SU-DHL-6 (cell line): ENCODE measurements at regions not wholly inside any gene's neighbourhood (a gene's known extent, or its start where the extent isn't known, plus 50 kb on each side); places are given as distances from the start of the nearest gene placed in this dataset.

ENCODE experiments used
- H2AFZ ChIP-seq: fragments of 200-600 bp; sonication (generic); 2 replicates; pipeline ENCODE4 v1.6.1; 2014; ENCODE audit warnings: low read depth, mild to moderate bottlenecking, moderate library complexity, mixed read lengths, antibody characterized with exemption, low read length; ENCODE audit not compliant: severe bottlenecking
- H3F3A ChIP-seq: fragments of 200-600 bp; shearing (Covaris generic); 2 replicates; pipeline ENCODE4 v1.6.0; 2016; ENCODE audit warnings: antibody characterized with exemption, mild to moderate bottlenecking; ENCODE audit not compliant: insufficient read depth
- H3K27ac ChIP-seq: fragments of 200-600 bp; sonication (generic); 2 replicates; pipeline ENCODE4 v1.5.1; 2016; ENCODE audit warnings: low read depth, mild to moderate bottlenecking, low read length, moderate library complexity, mixed read lengths
- H3K27me3 ChIP-seq: fragments of 200-600 bp; sonication (generic), shearing (Covaris generic); 2 replicates; pipeline ENCODE4 v1.6.0; 2014; ENCODE audit warnings: mild to moderate bottlenecking, low read length
- H3K36me3 ChIP-seq: fragments of 200-600 bp; sonication (generic); 2 replicates; pipeline ENCODE4 v1.6.1; 2014; ENCODE audit warnings: mild to moderate bottlenecking, low read length, mixed read lengths
- H3K4me2 ChIP-seq: fragments of 300-600, 200-600 bp; shearing (Covaris generic), sonication (generic); 2 replicates; pipeline ENCODE4 v1.6.0; 2014; ENCODE audit warnings: low read length, low read depth, mild to moderate bottlenecking; ENCODE audit not compliant: poor library complexity, severe bottlenecking
- H3K4me3 ChIP-seq: fragments of 200-600 bp; sonication (generic); 2 replicates; pipeline ENCODE4 v1.5.1; 2014; ENCODE audit warnings: antibody characterized with exemption, low read length, mild to moderate bottlenecking, mixed read lengths; ENCODE audit not compliant: insufficient read depth, poor library complexity, severe bottlenecking
- H3K79me2 ChIP-seq: fragments of 200-600 bp; sonication (generic); 2 replicates; pipeline ENCODE4 v1.6.1; 2014; ENCODE audit warnings: mild to moderate bottlenecking, low read length, moderate library complexity; ENCODE audit not compliant: insufficient read depth
- H3K9ac ChIP-seq: fragments of 200-600 bp; sonication (generic); 2 replicates; pipeline ENCODE4 v1.7.0; 2014; ENCODE audit warnings: mild to moderate bottlenecking, low read length
- H3K9me2 ChIP-seq: fragments of 200-600 bp; sonication (generic); replicated peaks from 2 replicates; pipeline ENCODE4 v1.6.1; 2014; ENCODE audit warnings: low read length; ENCODE audit not compliant: insufficient read depth
- H3K9me3 ChIP-seq: fragments of 200-600 bp; sonication (generic); 2 replicates; pipeline ENCODE4 v1.6.1; 2014; ENCODE audit warnings: low read length, mixed read lengths; ENCODE audit not compliant: insufficient read depth
- H4K20me1 ChIP-seq: fragments of 200-600 bp; sonication (generic); 2 replicates; pipeline ENCODE4 v1.6.1; 2014; ENCODE audit warnings: low read depth, mild to moderate bottlenecking, antibody characterized with exemption, low read length, moderate library complexity, mixed read lengths
- EZH2phosphoT487 ChIP-seq: fragments of 200-600 bp; sonication (generic), shearing (Covaris generic); conservative IDR thresholded peaks from 2 replicates; pipeline ENCODE4 v1.6.1; 2018; ENCODE audit warnings: mild to moderate bottlenecking, antibody characterized with exemption, low read length, moderate library complexity, mixed read lengths
- TF ChIP-seq, protein P1 (sequence below): fragments of 200-600 bp; sonication (generic); IDR thresholded peaks from one replicate; pipeline ENCODE4 v1.5.1; 2017; ENCODE audit warnings: antibody characterized with exemption, mild to moderate bottlenecking, low read length, moderate library complexity; ENCODE audit not compliant: insufficient read depth, poor library complexity, severe bottlenecking

DNA sequence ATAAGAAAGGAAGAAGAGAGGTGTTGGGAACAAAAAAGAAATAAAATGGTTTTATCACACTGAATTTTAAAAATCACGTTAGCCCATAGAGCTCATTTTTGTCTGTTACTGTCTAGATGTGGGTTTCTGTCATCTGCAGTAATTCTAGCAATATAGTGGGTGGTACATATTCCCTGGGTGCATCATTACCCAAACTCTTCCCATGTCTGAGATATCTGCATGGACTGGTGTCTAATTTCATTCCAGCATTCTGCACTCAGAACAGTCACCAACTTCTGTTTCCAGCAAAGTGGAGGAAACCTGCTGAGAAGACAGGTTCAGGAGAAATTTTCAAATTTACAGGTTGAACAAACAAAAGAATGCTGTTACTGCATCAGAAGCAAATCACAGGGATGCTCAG is 263.8 kb downstream of the CDH11 start:
- no peak for TF ChIP-seq EZH2phosphoT487
- TF ChIP-seq, protein P1, sequence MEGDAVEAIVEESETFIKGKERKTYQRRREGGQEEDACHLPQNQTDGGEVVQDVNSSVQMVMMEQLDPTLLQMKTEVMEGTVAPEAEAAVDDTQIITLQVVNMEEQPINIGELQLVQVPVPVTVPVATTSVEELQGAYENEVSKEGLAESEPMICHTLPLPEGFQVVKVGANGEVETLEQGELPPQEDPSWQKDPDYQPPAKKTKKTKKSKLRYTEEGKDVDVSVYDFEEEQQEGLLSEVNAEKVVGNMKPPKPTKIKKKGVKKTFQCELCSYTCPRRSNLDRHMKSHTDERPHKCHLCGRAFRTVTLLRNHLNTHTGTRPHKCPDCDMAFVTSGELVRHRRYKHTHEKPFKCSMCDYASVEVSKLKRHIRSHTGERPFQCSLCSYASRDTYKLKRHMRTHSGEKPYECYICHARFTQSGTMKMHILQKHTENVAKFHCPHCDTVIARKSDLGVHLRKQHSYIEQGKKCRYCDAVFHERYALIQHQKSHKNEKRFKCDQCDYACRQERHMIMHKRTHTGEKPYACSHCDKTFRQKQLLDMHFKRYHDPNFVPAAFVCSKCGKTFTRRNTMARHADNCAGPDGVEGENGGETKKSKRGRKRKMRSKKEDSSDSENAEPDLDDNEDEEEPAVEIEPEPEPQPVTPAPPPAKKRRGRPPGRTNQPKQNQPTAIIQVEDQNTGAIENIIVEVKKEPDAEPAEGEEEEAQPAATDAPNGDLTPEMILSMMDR, result no peak
- H3K36me3 ChIP-seq, result no peaks in the 10 kb centered on the region
- no peak overlapping the region for H3K9ac ChIP-seq
- H3K79me2 ChIP-seq, result no peaks in the 10 kb centered on the region
- no peaks in the 10 kb centered on the region for H3K9me2 ChIP-seq
- H3K9me3 ChIP-seq, result no peaks in the 10 kb centered on the region
- no peaks in the 10 kb centered on the region for H3F3A ChIP-seq
- no peaks in the 10 kb centered on the region for H4K20me1 ChIP-seq
- no peak overlapping the region for H3K27ac ChIP-seq
- H3K4me2 ChIP-seq, result no peak overlapping the region
- no peaks in the 10 kb centered on the region for H3K27me3 ChIP-seq
- no peak overlapping the region for H2AFZ ChIP-seq
- H3K4me3 ChIP-seq, result no peak overlapping the region

DNA sequence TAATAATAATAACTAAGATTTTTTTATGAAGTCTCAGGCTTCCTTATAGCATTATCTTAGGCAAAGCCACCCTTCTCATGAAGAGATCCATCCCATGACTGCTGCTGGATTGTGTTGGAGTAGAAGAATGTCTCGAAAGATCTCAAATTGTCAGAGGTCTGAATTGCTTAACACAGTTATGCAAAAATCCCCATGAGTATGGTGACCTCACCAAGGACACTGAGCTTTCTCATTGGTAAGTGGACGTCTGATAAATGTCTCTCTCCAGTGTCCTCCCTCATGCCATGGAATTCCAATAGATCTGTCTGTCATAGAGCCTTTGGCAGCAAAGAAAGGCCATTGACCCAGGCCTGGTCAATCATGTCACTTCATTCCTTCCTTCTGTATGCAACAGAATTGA is 264.5 kb downstream of the CDH11 start:
- Histone ChIP-seq H3K27ac (no peak overlapping the region), H3K4me3 (no peak overlapping the region), H3K27me3 (no peaks in the 10 kb centered on the region), H3K36me3 (no peaks in the 10 kb centered on the region), H3K9me3 (no peaks in the 10 kb centered on the region), H2AFZ (no peak overlapping the region), H3F3A (no peaks in the 10 kb centered on the region), H3K9me2 (no peaks in the 10 kb centered on the region), H4K20me1 (no peaks in the 10 kb centered on the region), H3K79me2 (no peaks in the 10 kb centered on the region), H3K9ac (no peak overlapping the region), H3K4me2 (no peak overlapping the region)
- TF ChIP-seq, protein P1, result no peak
- no peak for TF ChIP-seq EZH2phosphoT487

DNA sequence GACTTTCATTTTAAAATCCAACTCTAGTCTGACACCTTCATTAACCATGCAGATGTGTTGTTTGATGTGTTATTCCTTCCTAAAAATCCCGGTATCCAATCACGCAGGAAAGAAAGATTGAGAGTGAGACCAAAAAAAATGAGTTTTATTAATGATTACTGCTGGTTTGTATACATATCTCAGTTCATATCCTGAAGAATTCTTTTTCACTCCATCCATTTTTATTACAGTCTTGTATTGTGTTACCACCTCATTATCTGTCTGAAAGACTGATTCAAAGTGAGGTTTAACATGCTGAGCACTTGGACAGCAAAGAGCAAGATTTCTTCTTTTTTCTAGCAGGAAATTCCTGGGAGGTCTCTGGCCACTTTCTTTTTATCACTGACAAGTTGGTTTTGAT is 268.3 kb downstream of the CDH11 start:
- TF ChIP-seq, protein P1, result no peak
- no peak for TF ChIP-seq EZH2phosphoT487
- Histone ChIP-seq H3F3A (no peaks in the 10 kb centered on the region), H3K36me3 (no peaks in the 10 kb centered on the region), H3K27me3 (no peaks in the 10 kb centered on the region), H3K9me3 (no peaks in the 10 kb centered on the region), H3K79me2 (no peaks in the 10 kb centered on the region), H3K9ac (no peak overlapping the region), H4K20me1 (no peaks in the 10 kb centered on the region), H3K4me3 (no peak overlapping the region), H2AFZ (no peak overlapping the region), H3K27ac (no peak overlapping the region), H3K4me2 (no peak overlapping the region), H3K9me2 (no peaks in the 10 kb centered on the region)

DNA sequence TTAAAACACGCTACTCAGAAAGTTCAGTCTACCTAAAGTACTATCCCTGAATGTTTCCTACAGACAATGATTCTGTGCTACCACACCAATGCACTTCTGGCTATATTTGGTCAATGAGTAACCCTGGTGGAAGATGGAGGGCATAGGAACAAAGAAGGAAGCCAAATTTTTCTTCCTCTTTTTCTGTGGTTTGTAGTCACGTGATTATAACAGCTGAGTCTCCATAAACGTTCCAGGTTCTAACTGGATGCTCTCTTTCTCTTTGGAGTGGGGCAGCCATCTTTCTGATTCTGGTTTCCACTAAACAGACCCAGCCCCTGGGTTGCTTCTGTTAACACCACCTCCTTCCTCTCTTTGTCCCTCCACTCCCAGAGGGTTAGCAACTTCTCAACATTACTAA is 274.9 kb downstream of the CDH11 start:
- Histone ChIP-seq H3K4me3 (no peak overlapping the region), H3K27ac (no peak overlapping the region), H3K9me2 (no peaks in the 10 kb centered on the region), H3K9me3 (no peaks in the 10 kb centered on the region), H3K9ac (no peak overlapping the region), H4K20me1 (no peaks in the 10 kb centered on the region), H3K4me2 (no peak overlapping the region), H3K79me2 (no peaks in the 10 kb centered on the region), H2AFZ (no peak overlapping the region), H3F3A (no peaks in the 10 kb centered on the region), H3K27me3 (no peaks in the 10 kb centered on the region), H3K36me3 (no peaks in the 10 kb centered on the region)
- TF ChIP-seq EZH2phosphoT487, result no peak
- TF ChIP-seq, protein P1, result no peak
